Osteoblast (primary cell): ENCODE measurements at regions not wholly inside any gene's neighbourhood (a gene's known extent, or its start where the extent isn't known, plus 50 kb on each side); places are given as distances from the start of the nearest gene placed in this dataset.
A peak's percentile ranks its signal among the peaks of the same experiment; 100 is the strongest.

Experiments
- DNase-seq: peaks from one replicate; pipeline ENCODE4 v3.0.0; 2011; ENCODE audit warnings: low spot score, mixed read lengths; ENCODE audit not compliant: insufficient read length; ENCODE audit errors: missing footprints
- H2AFZ ChIP-seq: 2 replicates; pipeline ENCODE4 v1.6.0; 2011; ENCODE audit warnings: mild to moderate bottlenecking, low read length
- H3K27ac ChIP-seq: 2 replicates; pipeline ENCODE4 v1.5.1; 2011; ENCODE audit warnings: mild to moderate bottlenecking, low read depth, low read length, moderate library complexity
- H3K27me3 ChIP-seq: 2 replicates; pipeline ENCODE4 v1.6.0; 2012; ENCODE audit warnings: mild to moderate bottlenecking, control low read depth, inconsistent platforms, low read length, moderate library complexity; ENCODE audit not compliant: insufficient read depth
- H3K36me3 ChIP-seq: 2 replicates; pipeline ENCODE4 v1.5.1; 2011; ENCODE audit warnings: mild to moderate bottlenecking, low read length, control low read depth, moderate library complexity; ENCODE audit not compliant: insufficient read depth
- H3K4me1 ChIP-seq: 2 replicates; pipeline ENCODE4 v1.5.1; 2011; ENCODE audit warnings: mild to moderate bottlenecking, low read length, control low read depth, moderate library complexity; ENCODE audit not compliant: insufficient read depth
- H3K4me2 ChIP-seq: 2 replicates; pipeline ENCODE4 v1.6.0; 2011; ENCODE audit warnings: mild to moderate bottlenecking, low read length; ENCODE audit not compliant: insufficient read depth
- H3K4me3 ChIP-seq: fragments of 200-600 bp; sonication (generic); 3 replicates; pipeline ENCODE4 v1.5.1; 2012; ENCODE audit warnings: mild to moderate bottlenecking, low read length, inconsistent platforms; ENCODE audit not compliant: insufficient read depth
- H3K79me2 ChIP-seq: 2 replicates; pipeline ENCODE4 v1.6.0; 2012; ENCODE audit warnings: mild to moderate bottlenecking, low read length, control low read depth, inconsistent platforms; ENCODE audit not compliant: insufficient read depth
- H3K9me3 ChIP-seq: 2 replicates; pipeline ENCODE4 v1.5.1; 2011; ENCODE audit warnings: low read depth, low read length, control low read depth
- H4K20me1 ChIP-seq: 2 replicates; pipeline ENCODE4 v1.6.0; 2012; ENCODE audit warnings: mild to moderate bottlenecking, low read length, control low read depth; ENCODE audit not compliant: insufficient read depth
- CTCF ChIP-seq: IDR thresholded peaks from 2 replicates; pipeline ENCODE4 v1.5.1; 2011; ENCODE audit warnings: mild to moderate bottlenecking, low read depth, low read length, moderate library complexity; ENCODE audit errors: extremely low read depth

- TF ChIP-seq CTCF: no peak
- DNase-seq: no peak
- Histone ChIP-seq H3K79me2 (no peaks in the 10 kb centered on the region), H3K9me3 (no peaks in the 10 kb centered on the region), H3K27me3 (no peaks in the 10 kb centered on the region), H2AFZ (no peak overlapping the region), H3K36me3 (no peaks in the 10 kb centered on the region), H3K4me1 (no peaks in the 10 kb centered on the region), H3K27ac (no peak overlapping the region), H4K20me1 (no peaks in the 10 kb centered on the region), H3K4me2 (no peak overlapping the region), H3K4me3 (no peak overlapping the region)
These were observed 137.0 kb upstream of the IRX4 start for GRCh38 chr5:2019716-2020115.

GRCh38 chr5:2018390-2018724 is 135.6 kb upstream of the IRX4 start:
- no peak overlapping the region for H3K4me2 ChIP-seq
- no peak overlapping the region for H3K4me3 ChIP-seq
- H3K9me3 ChIP-seq: no peaks in the 10 kb centered on the region
- H3K27me3 ChIP-seq: no peaks in the 10 kb centered on the region
- H2AFZ ChIP-seq: no peak overlapping the region
- no peak for TF ChIP-seq CTCF
- H4K20me1 ChIP-seq: no peaks in the 10 kb centered on the region
- DNase-seq: no peak
- no peak overlapping the region for H3K27ac ChIP-seq
- H3K4me1 ChIP-seq: no peaks in the 10 kb centered on the region
- H3K79me2 ChIP-seq: no peaks in the 10 kb centered on the region
- no peaks in the 10 kb centered on the region for H3K36me3 ChIP-seq

DNA sequence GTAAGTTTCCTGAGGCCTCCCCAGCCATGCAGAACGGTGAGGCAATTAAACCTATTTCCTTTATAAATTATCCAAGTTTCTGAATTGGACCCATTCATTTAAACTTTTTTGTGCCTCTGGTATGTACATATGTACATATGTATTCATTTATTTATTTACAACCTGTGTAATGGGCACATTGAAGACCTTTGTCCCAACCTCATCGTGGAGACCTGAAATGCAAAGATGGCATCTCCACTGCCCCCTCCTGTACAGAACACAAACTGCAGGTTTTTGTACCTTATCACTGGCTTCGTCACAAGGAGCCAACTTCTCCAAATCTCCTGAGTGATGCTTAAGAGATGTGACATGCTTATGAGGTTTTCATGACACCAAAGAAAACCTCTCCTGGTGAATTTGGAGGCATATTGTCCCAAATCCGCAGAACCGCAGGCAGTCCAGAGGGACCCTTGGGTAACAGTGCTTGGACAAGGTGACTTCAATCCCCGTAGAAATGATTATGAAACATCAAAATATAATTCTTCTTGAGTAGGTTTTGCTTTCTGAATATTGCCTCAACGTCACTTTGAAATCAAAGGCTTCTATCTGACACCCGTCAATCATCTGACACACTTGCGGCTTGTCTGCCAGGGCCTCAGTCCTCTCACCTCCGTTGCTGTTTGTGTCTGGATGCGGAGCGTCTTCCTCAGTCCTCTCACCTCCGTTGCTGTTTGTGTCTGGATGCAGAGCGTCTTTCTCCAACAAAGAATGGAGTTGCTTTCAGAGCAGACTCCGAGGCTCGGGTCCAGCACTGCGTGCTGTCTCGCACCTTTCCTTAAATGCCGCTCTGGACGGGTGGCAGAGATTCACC is 135.0 kb upstream of the IRX4 start:
- no peak for DNase-seq
- H3K4me1 ChIP-seq: no peaks in the 10 kb centered on the region
- no peaks in the 10 kb centered on the region for H3K27me3 ChIP-seq
- H3K4me3 ChIP-seq: no peak overlapping the region
- H2AFZ ChIP-seq: no peak overlapping the region
- no peak overlapping the region for H3K4me2 ChIP-seq
- H3K79me2 ChIP-seq: no peaks in the 10 kb centered on the region
- no peaks in the 10 kb centered on the region for H3K9me3 ChIP-seq
- no peak overlapping the region for H3K27ac ChIP-seq
- no peaks in the 10 kb centered on the region for H3K36me3 ChIP-seq
- peak; percentile 45 for TF ChIP-seq CTCF
- no peaks in the 10 kb centered on the region for H4K20me1 ChIP-seq

DNA sequence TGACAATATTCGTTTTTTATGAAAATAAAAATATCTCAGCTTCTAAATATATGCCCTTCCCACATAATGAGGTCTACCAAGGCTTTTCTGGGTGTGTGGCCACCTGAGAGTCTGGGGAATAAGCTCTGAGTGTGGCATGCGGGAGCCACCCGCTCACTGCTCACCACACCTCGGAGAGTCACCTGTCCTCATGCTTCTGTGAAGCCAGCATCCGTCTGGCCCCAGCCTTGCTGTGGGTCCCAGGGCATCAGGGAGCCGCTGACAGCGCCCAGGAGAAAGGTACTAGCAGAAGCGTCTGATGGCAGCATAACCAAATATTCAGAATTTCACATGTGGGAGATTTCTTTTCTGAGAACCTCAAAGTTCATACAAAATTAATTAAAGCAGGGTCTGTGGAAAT is 133.2 kb upstream of the IRX4 start:
- Histone ChIP-seq H3K9me3 (no peaks in the 10 kb centered on the region), H3K36me3 (no peaks in the 10 kb centered on the region), H4K20me1 (no peaks in the 10 kb centered on the region), H3K27me3 (no peaks in the 10 kb centered on the region), H3K79me2 (no peaks in the 10 kb centered on the region), H3K4me3 (no peak overlapping the region), H3K4me1 (no peaks in the 10 kb centered on the region), H3K4me2 (no peak overlapping the region), H2AFZ (no peak overlapping the region), H3K27ac (no peak overlapping the region)
- no peak for TF ChIP-seq CTCF
- no peak for DNase-seq
